WTC11 (cell line): ENCODE measurements at regions not wholly inside any gene's neighbourhood (a gene's known extent, or its start where the extent isn't known, plus 50 kb on each side); places are given as distances from the start of the nearest gene placed in this dataset.

Experiments
- ATAC-seq: fragments of 200-7000 bp; cut with Tn5 transposase; 2 replicates; pipeline ENCODE4 v1.10.0; 2021; ENCODE audit warnings: mild to moderate bottlenecking, moderate library complexity
- CTCF ChIA-PET: fragments of 300-600 bp; sonication (Branson Sonifier 250); formaldehyde crosslinking; loops from one replicate; lab custom pipeline; 2021; ENCODE audit warnings: antibody characterized with exemption; lab: Charles Lee
- POLR2A ChIA-PET: fragments of 350-600 bp; sonication (Branson Sonifier 250); formaldehyde crosslinking; loops from one replicate; lab custom pipeline; 2021; ENCODE audit warnings: antibody characterized with exemption; lab: Charles Lee
- DNase-seq: peaks from one replicate; pipeline ENCODE4 v3.0.0; 2021; ENCODE audit warnings: low spot score
- H3K27ac Mint-ChIP-seq: 2 replicates; pipeline ENCODE4 v1.8.0; 2021; ENCODE audit warnings: mixed read lengths
- H3K27me3 Mint-ChIP-seq: 2 replicates; pipeline ENCODE4 v1.8.0; 2021; ENCODE audit warnings: low read depth, mild to moderate bottlenecking, moderate library complexity, mixed read lengths
- H3K36me3 Mint-ChIP-seq: 2 replicates; pipeline ENCODE4 v1.8.0; 2021; ENCODE audit warnings: mixed read lengths
- H3K4me1 Mint-ChIP-seq: 2 replicates; pipeline ENCODE4 v1.8.0; 2022; ENCODE audit warnings: mixed read lengths
- H3K4me3 Mint-ChIP-seq: 2 replicates; pipeline ENCODE4 v1.8.0; 2021; ENCODE audit warnings: mild to moderate bottlenecking, moderate library complexity, mixed read lengths
- H3K9me3 Mint-ChIP-seq: 2 replicates; pipeline ENCODE4 v1.8.0; 2021; ENCODE audit warnings: mixed read lengths
- CBFB ChIP-seq: sonication (generic); formaldehyde crosslinking; IDR thresholded peaks from 2 replicates; pipeline ENCODE4 v1.8.1; 2022; ENCODE audit warnings: mild to moderate bottlenecking, low read depth, missing genetic modification reagents
- CREB1 ChIP-seq: sonication (generic); formaldehyde crosslinking; IDR thresholded peaks from 2 replicates; pipeline ENCODE4 v1.8.0; 2023; ENCODE audit warnings: mild to moderate bottlenecking, missing genetic modification reagents
- ELF4 ChIP-seq: sonication (generic); formaldehyde crosslinking; IDR thresholded peaks from 2 replicates; pipeline ENCODE4 v1.8.1; 2022; ENCODE audit warnings: low read depth, mild to moderate bottlenecking, moderate library complexity, missing genetic modification reagents
- FOXP1 ChIP-seq: sonication (generic); formaldehyde crosslinking; IDR thresholded peaks from 2 replicates; pipeline ENCODE4 v1.8.0; 2022; ENCODE audit warnings: missing genetic modification reagents, mild to moderate bottlenecking, moderate library complexity, borderline replicate concordance
- GRHL2 ChIP-seq: fragments of 250-450 bp; sonication (Bioruptor Pico); IDR thresholded peaks from 2 replicates; pipeline ENCODE4 v1.8.0; 2022; ENCODE audit warnings: mild to moderate bottlenecking, moderate library complexity; ENCODE audit not compliant: insufficient replicate concordance, severe bottlenecking
- KAT7 ChIP-seq: sonication (generic); formaldehyde crosslinking; IDR thresholded peaks from 2 replicates; pipeline ENCODE4 v1.8.1; 2023; ENCODE audit warnings: missing genetic modification reagents, mild to moderate bottlenecking, borderline replicate concordance
- MLX ChIP-seq: sonication (generic); formaldehyde crosslinking; IDR thresholded peaks from 2 replicates; pipeline ENCODE4 v1.8.1; 2023; ENCODE audit warnings: mild to moderate bottlenecking, missing genetic modification reagents, moderate library complexity
- OVOL2 ChIP-seq: fragments of 250-450 bp; sonication (Bioruptor Pico); IDR thresholded peaks from 2 replicates; pipeline ENCODE4 v1.9.0; 2021; ENCODE audit warnings: mild to moderate bottlenecking, borderline replicate concordance
- RORB ChIP-seq: fragments of 250-450 bp; sonication (Bioruptor Pico); IDR thresholded peaks from 2 replicates; pipeline ENCODE4 v1.9.0; 2021; ENCODE audit warnings: mild to moderate bottlenecking
- SMAD3 ChIP-seq: sonication (generic); formaldehyde crosslinking; IDR thresholded peaks from 2 replicates; pipeline ENCODE4 v1.8.0; 2022; ENCODE audit warnings: missing genetic modification reagents, mild to moderate bottlenecking, borderline replicate concordance
- SMAD4 ChIP-seq: sonication (generic); formaldehyde crosslinking; IDR thresholded peaks from 2 replicates; pipeline ENCODE4 v1.8.0; 2022; ENCODE audit warnings: mild to moderate bottlenecking, missing genetic modification reagents
- STAT6 ChIP-seq: sonication (generic); formaldehyde crosslinking; conservative IDR thresholded peaks from 2 replicates; pipeline ENCODE4 v1.8.1; 2023; ENCODE audit warnings: mild to moderate bottlenecking, low read depth, missing genetic modification reagents, moderate library complexity
- TCF7 ChIP-seq: sonication (generic); formaldehyde crosslinking; IDR thresholded peaks from 2 replicates; pipeline ENCODE4 v1.8.0; 2022; ENCODE audit warnings: mild to moderate bottlenecking, low read depth, missing genetic modification reagents, moderate library complexity
- TEAD1 ChIP-seq: sonication (generic); formaldehyde crosslinking; IDR thresholded peaks from 2 replicates; pipeline ENCODE4 v1.8.0; 2022; ENCODE audit warnings: mild to moderate bottlenecking, missing genetic modification reagents
- USF2 ChIP-seq: sonication (generic); formaldehyde crosslinking; IDR thresholded peaks from 2 replicates; pipeline ENCODE4 v1.8.1; 2023; ENCODE audit warnings: mild to moderate bottlenecking, missing genetic modification reagents, moderate library complexity
- ZNF281 ChIP-seq: sonication (generic); formaldehyde crosslinking; IDR thresholded peaks from 2 replicates; pipeline ENCODE4 v1.8.0; 2023; ENCODE audit warnings: mild to moderate bottlenecking, missing genetic modification reagents
- ZNF396 ChIP-seq: fragments of 250-450 bp; sonication (Bioruptor Pico); IDR thresholded peaks from 2 replicates; pipeline ENCODE4 v1.8.0; 2021; ENCODE audit warnings: mild to moderate bottlenecking, moderate library complexity, borderline replicate concordance
- ZNF512 ChIP-seq: sonication (generic); formaldehyde crosslinking; IDR thresholded peaks from 2 replicates; pipeline ENCODE4 v1.8.1; 2022; ENCODE audit warnings: missing genetic modification reagents, borderline replicate concordance
- ZNF532 ChIP-seq: fragments of 250-450 bp; sonication (Bioruptor Pico); IDR thresholded peaks from 2 replicates; pipeline ENCODE4 v1.9.0; 2021; ENCODE audit warnings: mild to moderate bottlenecking, borderline replicate concordance

GRCh38 chr15:91424001-91424400, 323.9 kb downstream of the SV2B start:
- POLR2A ChIA-PET, result no interaction called here
- CTCF ChIA-PET, result interaction anchor here (1.1 kb wide), 1 partner anchor 430 kb away, joined by 4 read pairs; the partner anchor contains the start of gene SLCO3A1
- Mint-ChIP-seq H3K4me3 (no peak overlapping the region), H3K4me1 (peaks cover 26% of the 10 kb centered on the region), H3K9me3 (peaks cover 3% of the 10 kb centered on the region; the same call in 1 of the 2 replicates), H3K36me3 (no peaks in the 10 kb centered on the region), H3K27me3 (no peaks in the 10 kb centered on the region; the same call in 1 of the 2 replicates), H3K27ac (no peak overlapping the region)
- no peak for TF ChIP-seq MLX
- TF ChIP-seq OVOL2, result no peak
- no peak for TF ChIP-seq ELF4
- TF ChIP-seq ZNF396, result no peak
- no peak for TF ChIP-seq USF2 (CRISPR knock-in tag)
- no peak for TF ChIP-seq GRHL2 (CRISPR knock-in tag)
- TF ChIP-seq TEAD1 (CRISPR knock-in tag), result no peak
- DNase-seq (no peak), ATAC-seq (no peak)

- Mint-ChIP-seq H3K36me3 (no peaks in the 10 kb centered on the region), H3K27me3 (no peaks in the 10 kb centered on the region), H3K27ac (no peak overlapping the region), H3K9me3 (no peaks in the 10 kb centered on the region; the same call in 1 of the 2 replicates), H3K4me3 (no peak overlapping the region), H3K4me1 (peaks cover 25% of the 10 kb centered on the region)
- CTCF ChIA-PET, result interaction anchor here (0.7 kb wide), 1 partner anchor 30 kb away, joined by 3 read pairs; no protein-coding TSS in a partner anchor
- ATAC-seq (no peak), DNase-seq (no peak)
- POLR2A ChIA-PET, result no interaction called here
- TF ChIP-seq FOXP1 (CRISPR knock-in tag), result no peak
- no peak for TF ChIP-seq CREB1 (CRISPR knock-in tag)
- no peak for TF ChIP-seq ZNF281 (CRISPR knock-in tag)
- TF ChIP-seq STAT6 (CRISPR knock-in tag), result no peak
- TF ChIP-seq RORB (CRISPR knock-in tag), result no peak
- no peak for TF ChIP-seq TCF7 (CRISPR knock-in tag)
- TF ChIP-seq KAT7, result no peak
- TF ChIP-seq ZNF512 (CRISPR knock-in tag), result no peak
- no peak for TF ChIP-seq ZNF532 (CRISPR knock-in tag)
- no peak for TF ChIP-seq CBFB (CRISPR knock-in tag)
- TF ChIP-seq SMAD3 (CRISPR knock-in tag), result no peak
- TF ChIP-seq SMAD4 (CRISPR knock-in tag), result no peak
These were observed 326.4 kb downstream of the SV2B start for GRCh38 chr15:91426412-91426811.
